Loucy (cell line): ENCODE measurements at regions not wholly inside any gene's neighbourhood (a gene's known extent, or its start where the extent isn't known, plus 50 kb on each side); places are given as distances from the start of the nearest gene placed in this dataset.

Source experiments
- H2AFZ ChIP-seq: fragments of 200-600 bp; sonication (generic); 2 replicates; pipeline ENCODE4 v1.6.0; 2016; ENCODE audit warnings: antibody characterized with exemption, mild to moderate bottlenecking, low read length, moderate library complexity
- H3F3A ChIP-seq: fragments of 200-600 bp; 2 replicates; pipeline ENCODE4 v1.6.0; 2016; ENCODE audit warnings: antibody characterized with exemption, low read depth, mild to moderate bottlenecking
- H3K27me3 ChIP-seq: fragments of 200-600 bp; sonication (generic); 2 replicates; pipeline ENCODE4 v1.6.1; 2014; ENCODE audit warnings: low read length, mild to moderate bottlenecking; ENCODE audit not compliant: insufficient read depth, poor library complexity, severe bottlenecking
- H3K36me3 ChIP-seq: fragments of 200-600 bp; sonication (generic); 2 replicates; pipeline ENCODE4 v1.6.1; 2016; ENCODE audit warnings: low read length; ENCODE audit not compliant: insufficient read depth
- H3K4me1 ChIP-seq: fragments of 200-600 bp; sonication (generic); 2 replicates; pipeline ENCODE4 v1.5.1; 2014; ENCODE audit warnings: low read length, mild to moderate bottlenecking; ENCODE audit not compliant: insufficient read depth, poor library complexity, severe bottlenecking
- H3K4me2 ChIP-seq: fragments of 200-600 bp; sonication (generic); 2 replicates; pipeline ENCODE4 v1.6.0; 2014; ENCODE audit warnings: antibody characterized with exemption, low read length, low read depth, mild to moderate bottlenecking; ENCODE audit not compliant: poor library complexity, severe bottlenecking
- H3K4me3 ChIP-seq: fragments of 200-600 bp; sonication (generic); 2 replicates; pipeline ENCODE4 v1.5.1; 2014; ENCODE audit warnings: low read length, mild to moderate bottlenecking, mixed read lengths; ENCODE audit not compliant: poor library complexity, severe bottlenecking
- H3K79me2 ChIP-seq: fragments of 200-600 bp; sonication (generic); 2 replicates; pipeline ENCODE4 v1.6.1; 2014; ENCODE audit warnings: low read length; ENCODE audit not compliant: insufficient read depth
- H3K9ac ChIP-seq: fragments of 200-600 bp; sonication (generic); 2 replicates; pipeline ENCODE4 v1.6.0; 2014; ENCODE audit warnings: mild to moderate bottlenecking, low read depth, low read length, moderate library complexity; ENCODE audit not compliant: poor library complexity, severe bottlenecking
- H3K9me2 ChIP-seq: fragments of 200-600 bp; sonication (generic); replicated peaks from 2 replicates; pipeline ENCODE4 v1.6.1; 2016; ENCODE audit warnings: low read depth, low read length, mixed read lengths
- H3K9me3 ChIP-seq: fragments of 200-600 bp; sonication (generic); 2 replicates; pipeline ENCODE4 v1.6.1; 2014; ENCODE audit warnings: mild to moderate bottlenecking, antibody characterized with exemption, low read length, low read depth; ENCODE audit not compliant: insufficient read depth
- H4K20me1 ChIP-seq: fragments of 200-600 bp; sonication (generic); 2 replicates; pipeline ENCODE4 v1.6.0; 2014; ENCODE audit warnings: antibody characterized with exemption, low read length, mild to moderate bottlenecking; ENCODE audit not compliant: insufficient read depth, poor library complexity, severe bottlenecking
- CTCF ChIP-seq: fragments of 200-600 bp; sonication (generic); conservative IDR thresholded peaks from 2 replicates; pipeline ENCODE4 v1.5.1; 2014; ENCODE audit warnings: mild to moderate bottlenecking, antibody characterized with exemption, low read length
- EZH2phosphoT487 ChIP-seq: fragments of 200-600 bp; IDR thresholded peaks from 2 replicates; pipeline ENCODE4 v1.6.1; 2018; ENCODE audit warnings: antibody characterized with exemption, mild to moderate bottlenecking, moderate library complexity, borderline replicate concordance

- H3K4me3 ChIP-seq = no peak overlapping the region
- H3K9me3 ChIP-seq = peaks cover 8% of the 10 kb centered on the region; the same call in 1 of the 2 replicates
- H4K20me1 ChIP-seq = no peaks in the 10 kb centered on the region
- no peak overlapping the region for H2AFZ ChIP-seq
- H3K4me2 ChIP-seq = no peak overlapping the region
- H3K9ac ChIP-seq = no peak overlapping the region
- H3F3A ChIP-seq = no peaks in the 10 kb centered on the region
- no peaks in the 10 kb centered on the region for H3K9me2 ChIP-seq
- no peaks in the 10 kb centered on the region for H3K79me2 ChIP-seq
- no peaks in the 10 kb centered on the region for H3K4me1 ChIP-seq
- TF ChIP-seq CTCF (no peak), EZH2phosphoT487 (no peak)
- H3K27me3 ChIP-seq = no peaks in the 10 kb centered on the region
- no peaks in the 10 kb centered on the region for H3K36me3 ChIP-seq
Measured at GRCh38 chr19:31612873-31613272, 263.6 kb upstream of the TSHZ3 start.

GRCh38 chr19:31613683-31614219 lies 264.5 kb upstream of the TSHZ3 start:
- H3K4me2 ChIP-seq = no peak overlapping the region
- no peaks in the 10 kb centered on the region for H3K36me3 ChIP-seq
- H3F3A ChIP-seq = no peaks in the 10 kb centered on the region
- H3K9me2 ChIP-seq = no peaks in the 10 kb centered on the region
- H4K20me1 ChIP-seq = no peaks in the 10 kb centered on the region
- no peaks in the 10 kb centered on the region for H3K79me2 ChIP-seq
- no peak overlapping the region for H2AFZ ChIP-seq
- H3K9ac ChIP-seq = no peak overlapping the region
- no peaks in the 10 kb centered on the region for H3K27me3 ChIP-seq
- TF ChIP-seq CTCF (no peak), EZH2phosphoT487 (no peak)
- H3K4me3 ChIP-seq = no peak overlapping the region
- H3K4me1 ChIP-seq = no peaks in the 10 kb centered on the region
- peaks cover 12% of the 10 kb centered on the region; the same call in 1 of the 2 replicates for H3K9me3 ChIP-seq

GRCh38 chr19:31616031-31616430 lies 266.8 kb upstream of the TSHZ3 start:
- H3K4me1 ChIP-seq = no peaks in the 10 kb centered on the region
- peaks cover 8% of the 10 kb centered on the region; the same call in 1 of the 2 replicates for H3K9me3 ChIP-seq
- H3K9me2 ChIP-seq = no peaks in the 10 kb centered on the region
- H3K36me3 ChIP-seq = no peaks in the 10 kb centered on the region
- H2AFZ ChIP-seq = no peak overlapping the region
- no peaks in the 10 kb centered on the region for H4K20me1 ChIP-seq
- no peaks in the 10 kb centered on the region for H3K79me2 ChIP-seq
- H3K27me3 ChIP-seq = no peaks in the 10 kb centered on the region
- H3K9ac ChIP-seq = no peak overlapping the region
- no peak for TF ChIP-seq CTCF
- no peak for TF ChIP-seq EZH2phosphoT487
- H3F3A ChIP-seq = no peaks in the 10 kb centered on the region
- H3K4me2 ChIP-seq = no peak overlapping the region
- no peak overlapping the region for H3K4me3 ChIP-seq
